ENCODE measurements at regions not wholly inside any gene's neighbourhood (a gene's known extent, or its start where the extent isn't known, plus 50 kb on each side); places are given as distances from the start of the nearest gene placed in this dataset.

DNA sequence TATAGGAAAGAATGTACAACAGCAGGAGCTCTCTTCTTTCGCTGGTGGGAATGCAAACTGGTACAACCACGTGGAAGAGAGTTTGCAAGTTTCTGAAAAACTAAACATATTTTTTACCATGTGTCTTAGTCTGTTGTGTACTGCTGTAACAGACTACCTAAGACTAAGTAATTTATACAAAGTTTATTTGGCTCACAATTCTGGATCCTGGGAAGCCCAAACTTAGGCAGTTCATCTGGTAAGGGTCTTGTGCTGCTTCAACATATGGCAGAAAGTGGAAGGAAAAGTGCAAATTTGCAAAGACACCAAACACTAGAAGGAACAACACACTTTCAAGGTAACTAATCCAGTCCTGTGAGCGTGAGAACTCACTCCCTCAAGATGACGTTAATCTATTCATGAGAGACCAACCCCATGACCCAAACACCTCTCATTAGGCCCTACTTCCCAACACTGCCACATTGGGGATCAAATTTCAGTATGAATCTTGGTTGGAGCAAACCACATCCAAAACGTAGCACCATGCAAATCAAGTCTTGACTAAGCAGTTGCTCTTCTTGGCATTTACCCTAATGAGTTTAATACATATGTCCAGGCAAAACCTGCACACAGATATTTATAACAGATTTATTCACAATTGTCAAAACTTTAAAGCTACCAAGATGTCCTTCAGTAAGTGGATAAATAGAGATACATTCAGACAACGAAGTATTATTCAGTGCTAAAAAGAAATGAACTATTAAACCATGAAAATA is 481.9 kb upstream of the FOXG1 start:
- Histone ChIP-seq H3K36me3 (no peaks in the 10 kb centered on the region), H3K4me3 (no peak overlapping the region), H3K27ac (no peak overlapping the region), H3K9me3 (peaks cover 0 to 10% (median 0%) of the 10 kb centered on the region in 11 donors), H3K4me1 (no peaks in the 10 kb centered on the region), H3K27me3 (no peaks in the 10 kb centered on the region)
- WGBS, 2 donors, result 54 to 60% methylated on average over 6 of the region's 6 CpGs
- no peak for DNase-seq
- intact Hi-C loops (cut with DNase I), result no loop called here
- TF ChIP-seq CTCF (IDR thresholded peaks at IDR 0.05), result no peak
- ATAC-seq, result no peak

GRCh38 chr14:28294834-28295440 is 471.6 kb upstream of the FOXG1 start:
- Histone ChIP-seq H3K4me3 (no peak overlapping the region), H3K36me3 (no peaks in the 10 kb centered on the region), H3K4me1 (no peaks in the 10 kb centered on the region), H3K27ac (no peak overlapping the region), H3K27me3 (no peaks in the 10 kb centered on the region), H3K9me3 (peaks cover 0 to 23% (median 0%) of the 10 kb centered on the region in 11 donors)
- WGBS, 2 donors, result 22 to 23% methylated on average over 6 of the region's 6 CpGs
- TF ChIP-seq CTCF (IDR thresholded peaks at IDR 0.05), result no peak
- intact Hi-C loops (cut with DNase I), result no loop called here
- DNase-seq (no peak), ATAC-seq (no peak)

DNA sequence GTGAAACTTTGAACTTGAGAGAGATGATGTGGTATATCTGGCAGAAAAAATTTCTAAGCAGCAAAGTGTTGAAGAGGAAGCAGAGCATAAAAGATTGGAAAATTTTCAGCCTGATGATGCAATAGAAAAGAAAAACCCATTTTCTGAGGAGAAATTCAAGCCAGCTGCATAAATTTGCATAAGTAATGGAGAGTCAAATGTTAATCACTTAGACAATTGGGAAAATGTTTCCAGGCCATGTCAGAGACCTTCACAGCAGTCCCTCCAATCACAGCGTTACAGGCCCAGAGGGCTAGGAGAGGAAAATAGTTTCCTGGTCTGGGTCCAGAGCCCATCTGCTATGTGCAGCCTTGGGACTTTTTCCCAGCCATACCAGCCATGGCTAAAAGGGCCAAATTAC is 469.0 kb upstream of the FOXG1 start:
- intact Hi-C loops (cut with DNase I), result no loop called here
- Histone ChIP-seq H3K4me3 (no peak overlapping the region), H3K36me3 (no peaks in the 10 kb centered on the region), H3K27ac (no peak overlapping the region), H3K27me3 (no peaks in the 10 kb centered on the region), H3K4me1 (no peaks in the 10 kb centered on the region), H3K9me3 (peaks cover 0 to 46% (median 0%) of the 10 kb centered on the region in 11 donors)
- TF ChIP-seq CTCF (IDR thresholded peaks at IDR 0.05), result no peak
- no peak for DNase-seq
- 88 to 91% methylated on average over 1 of the region's 1 CpG for WGBS, 2 donors
- no peak for ATAC-seq

DNA sequence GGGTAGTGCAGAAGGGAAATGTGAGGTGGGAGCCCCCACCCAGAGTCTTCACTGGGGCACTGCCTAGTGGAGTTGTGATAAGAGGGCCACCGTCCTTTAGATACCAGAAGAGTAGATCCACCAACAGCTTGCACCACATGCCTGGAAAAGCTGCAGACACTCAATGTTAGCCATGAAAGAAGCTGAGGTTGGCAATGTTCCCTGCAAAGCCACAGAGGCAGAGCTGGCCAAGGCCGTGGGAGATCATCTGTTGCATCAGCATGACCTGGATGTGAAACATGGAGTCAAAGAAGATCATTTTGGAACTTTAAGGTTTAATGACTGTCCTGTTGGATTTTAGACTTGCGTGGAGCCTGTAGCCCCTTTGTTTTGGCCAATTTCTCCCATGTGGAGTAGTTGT is 468.4 kb upstream of the FOXG1 start:
- Histone ChIP-seq H3K4me1 (no peaks in the 10 kb centered on the region), H3K27ac (no peak overlapping the region), H3K27me3 (no peaks in the 10 kb centered on the region), H3K4me3 (no peak overlapping the region), H3K9me3 (peaks cover 0 to 48% (median 0%) of the 10 kb centered on the region in 11 donors), H3K36me3 (no peaks in the 10 kb centered on the region)
- intact Hi-C loops (cut with DNase I), result no loop called here
- no peak for TF ChIP-seq CTCF (IDR thresholded peaks at IDR 0.05)
- WGBS, 2 donors, result 69% methylated on average over 3 of the region's 3 CpGs
- ATAC-seq, result no peak
- DNase-seq, result no peak

Data from heart right ventricle (tissue), 16 donors.